Loucy (cell line): ENCODE measurements at regions not wholly inside any gene's neighbourhood (a gene's known extent, or its start where the extent isn't known, plus 50 kb on each side); places are given as distances from the start of the nearest gene placed in this dataset.

Experiments
- H2AFZ ChIP-seq: fragments of 200-600 bp; sonication (generic); 2 replicates; pipeline ENCODE4 v1.6.0; 2016; ENCODE audit warnings: antibody characterized with exemption, mild to moderate bottlenecking, low read length, moderate library complexity
- H3F3A ChIP-seq: fragments of 200-600 bp; 2 replicates; pipeline ENCODE4 v1.6.0; 2016; ENCODE audit warnings: antibody characterized with exemption, low read depth, mild to moderate bottlenecking
- H3K27me3 ChIP-seq: fragments of 200-600 bp; sonication (generic); 2 replicates; pipeline ENCODE4 v1.6.1; 2014; ENCODE audit warnings: low read length, mild to moderate bottlenecking; ENCODE audit not compliant: insufficient read depth, poor library complexity, severe bottlenecking
- H3K36me3 ChIP-seq: fragments of 200-600 bp; sonication (generic); 2 replicates; pipeline ENCODE4 v1.6.1; 2016; ENCODE audit warnings: low read length; ENCODE audit not compliant: insufficient read depth
- H3K4me1 ChIP-seq: fragments of 200-600 bp; sonication (generic); 2 replicates; pipeline ENCODE4 v1.5.1; 2014; ENCODE audit warnings: low read length, mild to moderate bottlenecking; ENCODE audit not compliant: insufficient read depth, poor library complexity, severe bottlenecking
- H3K4me2 ChIP-seq: fragments of 200-600 bp; sonication (generic); 2 replicates; pipeline ENCODE4 v1.6.0; 2014; ENCODE audit warnings: antibody characterized with exemption, low read length, low read depth, mild to moderate bottlenecking; ENCODE audit not compliant: poor library complexity, severe bottlenecking
- H3K4me3 ChIP-seq: fragments of 200-600 bp; sonication (generic); 2 replicates; pipeline ENCODE4 v1.5.1; 2014; ENCODE audit warnings: low read length, mild to moderate bottlenecking, mixed read lengths; ENCODE audit not compliant: poor library complexity, severe bottlenecking
- H3K79me2 ChIP-seq: fragments of 200-600 bp; sonication (generic); 2 replicates; pipeline ENCODE4 v1.6.1; 2014; ENCODE audit warnings: low read length; ENCODE audit not compliant: insufficient read depth
- H3K9ac ChIP-seq: fragments of 200-600 bp; sonication (generic); 2 replicates; pipeline ENCODE4 v1.6.0; 2014; ENCODE audit warnings: mild to moderate bottlenecking, low read depth, low read length, moderate library complexity; ENCODE audit not compliant: poor library complexity, severe bottlenecking
- H3K9me2 ChIP-seq: fragments of 200-600 bp; sonication (generic); replicated peaks from 2 replicates; pipeline ENCODE4 v1.6.1; 2016; ENCODE audit warnings: low read depth, low read length, mixed read lengths
- H3K9me3 ChIP-seq: fragments of 200-600 bp; sonication (generic); 2 replicates; pipeline ENCODE4 v1.6.1; 2014; ENCODE audit warnings: mild to moderate bottlenecking, antibody characterized with exemption, low read length, low read depth; ENCODE audit not compliant: insufficient read depth
- H4K20me1 ChIP-seq: fragments of 200-600 bp; sonication (generic); 2 replicates; pipeline ENCODE4 v1.6.0; 2014; ENCODE audit warnings: antibody characterized with exemption, low read length, mild to moderate bottlenecking; ENCODE audit not compliant: insufficient read depth, poor library complexity, severe bottlenecking
- EZH2phosphoT487 ChIP-seq: fragments of 200-600 bp; IDR thresholded peaks from 2 replicates; pipeline ENCODE4 v1.6.1; 2018; ENCODE audit warnings: antibody characterized with exemption, mild to moderate bottlenecking, moderate library complexity, borderline replicate concordance
- TF ChIP-seq, protein P1 (sequence below): fragments of 200-600 bp; sonication (generic); conservative IDR thresholded peaks from 2 replicates; pipeline ENCODE4 v1.5.1; 2014; ENCODE audit warnings: mild to moderate bottlenecking, antibody characterized with exemption, low read length

DNA sequence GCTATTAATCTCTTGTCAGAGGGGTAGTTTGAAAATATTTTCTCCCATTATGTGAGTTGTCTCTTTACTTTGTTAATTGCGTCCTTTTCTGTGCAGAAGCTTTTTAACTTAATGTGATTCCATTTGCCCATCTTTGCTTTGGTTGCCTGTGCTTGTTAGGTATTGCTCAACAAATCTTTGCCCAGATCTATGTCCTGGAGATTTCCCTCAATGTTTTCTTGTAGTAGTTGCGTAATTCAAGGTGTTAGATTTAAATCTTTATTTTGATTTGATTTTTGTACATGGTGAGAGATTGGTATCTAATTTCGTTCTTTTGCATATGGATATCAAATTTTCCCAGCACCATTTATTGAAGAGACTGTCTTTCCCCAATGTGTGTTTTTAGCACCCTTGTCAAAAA lies 567.2 kb downstream of the DNAJB9 start:
- TF ChIP-seq, protein P1, sequence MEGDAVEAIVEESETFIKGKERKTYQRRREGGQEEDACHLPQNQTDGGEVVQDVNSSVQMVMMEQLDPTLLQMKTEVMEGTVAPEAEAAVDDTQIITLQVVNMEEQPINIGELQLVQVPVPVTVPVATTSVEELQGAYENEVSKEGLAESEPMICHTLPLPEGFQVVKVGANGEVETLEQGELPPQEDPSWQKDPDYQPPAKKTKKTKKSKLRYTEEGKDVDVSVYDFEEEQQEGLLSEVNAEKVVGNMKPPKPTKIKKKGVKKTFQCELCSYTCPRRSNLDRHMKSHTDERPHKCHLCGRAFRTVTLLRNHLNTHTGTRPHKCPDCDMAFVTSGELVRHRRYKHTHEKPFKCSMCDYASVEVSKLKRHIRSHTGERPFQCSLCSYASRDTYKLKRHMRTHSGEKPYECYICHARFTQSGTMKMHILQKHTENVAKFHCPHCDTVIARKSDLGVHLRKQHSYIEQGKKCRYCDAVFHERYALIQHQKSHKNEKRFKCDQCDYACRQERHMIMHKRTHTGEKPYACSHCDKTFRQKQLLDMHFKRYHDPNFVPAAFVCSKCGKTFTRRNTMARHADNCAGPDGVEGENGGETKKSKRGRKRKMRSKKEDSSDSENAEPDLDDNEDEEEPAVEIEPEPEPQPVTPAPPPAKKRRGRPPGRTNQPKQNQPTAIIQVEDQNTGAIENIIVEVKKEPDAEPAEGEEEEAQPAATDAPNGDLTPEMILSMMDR: no peak
- TF ChIP-seq EZH2phosphoT487: no peak
- Histone ChIP-seq H3K4me3 (no peak overlapping the region), H3K4me1 (no peaks in the 10 kb centered on the region), H3K4me2 (no peak overlapping the region), H4K20me1 (no peaks in the 10 kb centered on the region), H3K36me3 (no peaks in the 10 kb centered on the region), H3K79me2 (no peaks in the 10 kb centered on the region), H3K27me3 (no peaks in the 10 kb centered on the region), H3K9me2 (no peaks in the 10 kb centered on the region), H3F3A (no peaks in the 10 kb centered on the region), H3K9ac (no peak overlapping the region), H2AFZ (no peak overlapping the region), H3K9me3 (0 out of 2 replicates have a peak, but pooled peaks cover 6% of the 10 kb centered on the region)

GRCh38 chr7:109154748-109155147 lies 585.1 kb downstream of the DNAJB9 start:
- Histone ChIP-seq H3K4me3 (no peak overlapping the region), H3K79me2 (no peaks in the 10 kb centered on the region)
- TF ChIP-seq, protein P1: no peak
- no peak for TF ChIP-seq EZH2phosphoT487

DNA sequence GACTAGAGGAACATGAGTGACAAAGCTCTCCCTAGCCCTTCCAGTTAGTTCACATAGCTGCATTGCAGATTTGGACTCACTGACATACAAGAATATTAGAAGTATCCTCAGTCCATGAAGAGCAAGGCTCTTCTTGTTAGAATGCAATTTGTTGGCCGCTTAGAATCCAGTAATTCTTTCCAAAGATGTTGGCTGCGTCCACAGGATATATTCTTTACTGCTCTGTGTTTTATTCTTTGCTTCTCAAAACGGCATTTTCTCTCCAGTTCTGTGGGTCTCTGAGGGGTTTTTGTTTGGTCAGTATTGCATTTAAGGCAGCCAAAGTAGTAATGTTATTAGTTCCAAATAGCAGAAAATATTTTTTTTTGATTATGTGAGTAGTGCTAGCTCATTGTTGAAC lies 588.6 kb downstream of the DNAJB9 start:
- H4K20me1 ChIP-seq: no peaks in the 10 kb centered on the region
- H3K27me3 ChIP-seq: no peaks in the 10 kb centered on the region
- no peak for TF ChIP-seq EZH2phosphoT487
- TF ChIP-seq, protein P1: no peak
- no peaks in the 10 kb centered on the region for H3F3A ChIP-seq
- no peak overlapping the region for H3K4me2 ChIP-seq
- H3K79me2 ChIP-seq: no peaks in the 10 kb centered on the region
- H2AFZ ChIP-seq: no peak overlapping the region
- no peaks in the 10 kb centered on the region for H3K9me3 ChIP-seq
- H3K4me3 ChIP-seq: no peak overlapping the region
- H3K9ac ChIP-seq: no peak overlapping the region
- H3K36me3 ChIP-seq: no peaks in the 10 kb centered on the region
- no peaks in the 10 kb centered on the region for H3K9me2 ChIP-seq
- H3K4me1 ChIP-seq: no peaks in the 10 kb centered on the region

More at GRCh38 chr7:109154748-109155147, 585.1 kb downstream of the DNAJB9 start:
- Histone ChIP-seq H3K27me3 (no peaks in the 10 kb centered on the region), H3K4me2 (no peak overlapping the region), H3K4me1 (no peaks in the 10 kb centered on the region), H3K9ac (no peak overlapping the region), H3K9me3 (no peaks in the 10 kb centered on the region), H4K20me1 (no peaks in the 10 kb centered on the region), H2AFZ (no peak overlapping the region), H3K9me2 (no peaks in the 10 kb centered on the region), H3F3A (no peaks in the 10 kb centered on the region), H3K36me3 (no peaks in the 10 kb centered on the region)
